ENCODE measurements at regions not wholly inside any gene's neighbourhood (a gene's known extent, or its start where the extent isn't known, plus 50 kb on each side); places are given as distances from the start of the nearest gene placed in this dataset.

DNA sequence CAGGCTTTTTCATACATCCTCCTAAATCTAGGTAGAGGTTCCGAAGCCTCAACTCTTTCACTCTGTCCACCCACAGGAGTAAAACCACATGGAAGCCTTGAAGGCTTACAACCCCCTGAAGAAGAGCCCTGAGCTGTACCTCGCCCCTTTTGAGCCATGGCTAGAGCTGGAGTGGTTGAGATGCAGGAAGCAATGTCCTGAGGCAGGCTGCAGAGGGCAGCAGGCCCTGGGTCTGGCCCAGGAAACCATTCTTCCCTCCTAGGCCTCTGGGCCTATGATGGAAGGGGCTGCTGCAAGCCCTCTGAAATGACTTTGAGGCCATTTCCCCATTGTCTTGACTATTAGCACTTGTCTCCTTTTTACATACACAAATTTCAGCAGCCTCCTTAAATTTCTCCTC lies 1503.0 kb downstream of the KCNT2 start:
- no peak overlapping the region for H3K4me3 ChIP-seq (ENCODE audit: insufficient read depth, low read depth, low read length, poor library complexity, severe bottlenecking)
- DNase-seq: no peak
- no peaks in the 10 kb centered on the region for H3K36me3 ChIP-seq (ENCODE audit: control insufficient read depth, insufficient read depth, low read length)
- H3K27me3 ChIP-seq (replicated peaks; ENCODE audit: control insufficient read depth, insufficient read depth, low read length, poor library complexity, severe bottlenecking): no peaks in the 10 kb centered on the region
- no peaks in the 10 kb centered on the region for H3K4me1 ChIP-seq (ENCODE audit: control insufficient read depth, insufficient read depth, low read length, poor library complexity, severe bottlenecking)
- H3K27ac ChIP-seq (ENCODE audit: insufficient read depth, low read length, poor library complexity, severe bottlenecking): no peak overlapping the region
- no peaks in the 10 kb centered on the region for H3K9me3 ChIP-seq (ENCODE audit: control insufficient read depth, low read length)

DNA sequence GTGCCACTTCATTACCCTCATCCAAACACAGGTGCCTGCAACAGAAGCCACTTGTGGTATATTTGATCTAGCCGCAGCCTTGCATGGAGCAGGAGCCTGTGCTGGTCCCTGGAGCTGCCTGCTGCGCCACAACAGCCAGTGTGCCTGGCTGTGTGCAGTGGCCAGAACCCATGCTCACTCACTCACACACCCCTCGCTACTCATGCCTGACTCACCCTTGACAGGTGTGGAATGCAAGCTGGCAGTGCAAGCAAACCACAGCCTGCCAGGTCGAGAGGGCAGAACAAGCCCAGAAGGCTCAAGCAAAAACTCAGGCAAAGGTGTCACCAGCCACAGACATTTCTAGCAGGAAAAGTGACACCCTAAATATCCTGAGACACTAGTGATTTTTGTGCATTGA lies 1510.9 kb downstream of the KCNT2 start:
- no peak for DNase-seq

GRCh38 chr1:195096051-195096521 lies 1512.2 kb downstream of the KCNT2 start:
- Histone ChIP-seq H3K36me3 (ENCODE audit: control insufficient read depth, insufficient read depth, low read length) (no peaks in the 10 kb centered on the region), H3K27ac (ENCODE audit: insufficient read depth, low read length, poor library complexity, severe bottlenecking) (no peak overlapping the region), H3K9me3 (ENCODE audit: control insufficient read depth, low read length) (no peaks in the 10 kb centered on the region), H3K4me1 (ENCODE audit: control insufficient read depth, insufficient read depth, low read length, poor library complexity, severe bottlenecking) (no peaks in the 10 kb centered on the region), H3K4me3 (ENCODE audit: insufficient read depth, low read depth, low read length, poor library complexity, severe bottlenecking) (no peak overlapping the region), H3K27me3 (replicated peaks; ENCODE audit: control insufficient read depth, insufficient read depth, low read length, poor library complexity, severe bottlenecking) (no peaks in the 10 kb centered on the region)
- no peak for DNase-seq

More for the DNA sequence above, 1510.9 kb downstream of the KCNT2 start:
- no peak overlapping the region for H3K4me3 ChIP-seq (ENCODE audit: insufficient read depth, low read depth, low read length, poor library complexity, severe bottlenecking)
- no peaks in the 10 kb centered on the region for H3K4me1 ChIP-seq (ENCODE audit: control insufficient read depth, insufficient read depth, low read length, poor library complexity, severe bottlenecking)
- no peak overlapping the region for H3K27ac ChIP-seq (ENCODE audit: insufficient read depth, low read length, poor library complexity, severe bottlenecking)
- H3K9me3 ChIP-seq (ENCODE audit: control insufficient read depth, low read length): no peaks in the 10 kb centered on the region
- H3K27me3 ChIP-seq (replicated peaks; ENCODE audit: control insufficient read depth, insufficient read depth, low read length, poor library complexity, severe bottlenecking): no peaks in the 10 kb centered on the region
- no peaks in the 10 kb centered on the region for H3K36me3 ChIP-seq (ENCODE audit: control insufficient read depth, insufficient read depth, low read length)

DNA sequence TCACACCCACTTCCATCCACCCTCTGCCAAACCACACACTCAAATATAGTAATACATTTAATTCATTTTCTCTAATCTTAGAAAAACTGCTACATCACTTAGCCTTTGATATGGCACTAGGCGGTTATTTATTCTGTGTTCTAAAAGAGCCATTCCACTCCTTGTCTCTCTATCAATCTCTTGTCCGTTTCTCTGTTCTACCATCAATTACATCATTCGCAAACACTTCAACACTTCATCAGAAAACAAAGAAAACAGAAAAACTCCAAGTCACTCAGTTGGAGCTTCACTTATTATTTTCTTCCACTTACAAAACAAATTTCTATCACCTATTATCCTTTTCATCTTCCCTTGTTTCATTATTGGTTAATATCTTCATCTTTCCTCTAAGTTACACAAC lies 1523.0 kb downstream of the KCNT2 start:
- Histone ChIP-seq H3K36me3 (ENCODE audit: control insufficient read depth, insufficient read depth, low read length) (no peaks in the 10 kb centered on the region), H3K9me3 (ENCODE audit: control insufficient read depth, low read length) (no peaks in the 10 kb centered on the region), H3K4me3 (ENCODE audit: insufficient read depth, low read depth, low read length, poor library complexity, severe bottlenecking) (no peak overlapping the region), H3K27ac (ENCODE audit: insufficient read depth, low read length, poor library complexity, severe bottlenecking) (no peak overlapping the region), H3K4me1 (ENCODE audit: control insufficient read depth, insufficient read depth, low read length, poor library complexity, severe bottlenecking) (no peaks in the 10 kb centered on the region), H3K27me3 (replicated peaks; ENCODE audit: control insufficient read depth, insufficient read depth, low read length, poor library complexity, severe bottlenecking) (no peaks in the 10 kb centered on the region)
- no peak for DNase-seq

GRCh38 chr1:195082183-195082582 lies 1526.1 kb downstream of the KCNT2 start:
- Histone ChIP-seq H3K27ac (ENCODE audit: insufficient read depth, low read length, poor library complexity, severe bottlenecking) (no peak overlapping the region), H3K36me3 (ENCODE audit: control insufficient read depth, insufficient read depth, low read length) (no peaks in the 10 kb centered on the region), H3K9me3 (ENCODE audit: control insufficient read depth, low read length) (no peaks in the 10 kb centered on the region), H3K4me1 (ENCODE audit: control insufficient read depth, insufficient read depth, low read length, poor library complexity, severe bottlenecking) (no peaks in the 10 kb centered on the region), H3K27me3 (replicated peaks; ENCODE audit: control insufficient read depth, insufficient read depth, low read length, poor library complexity, severe bottlenecking) (no peaks in the 10 kb centered on the region), H3K4me3 (ENCODE audit: insufficient read depth, low read depth, low read length, poor library complexity, severe bottlenecking) (no peak overlapping the region)
- no peak for DNase-seq

- no peaks in the 10 kb centered on the region for H3K4me1 ChIP-seq (ENCODE audit: control insufficient read depth, insufficient read depth, low read length, poor library complexity, severe bottlenecking)
- H3K27me3 ChIP-seq (replicated peaks; ENCODE audit: control insufficient read depth, insufficient read depth, low read length, poor library complexity, severe bottlenecking): no peaks in the 10 kb centered on the region
- no peaks in the 10 kb centered on the region for H3K9me3 ChIP-seq (ENCODE audit: control insufficient read depth, low read length)
- no peak for DNase-seq
- no peak overlapping the region for H3K27ac ChIP-seq (ENCODE audit: insufficient read depth, low read length, poor library complexity, severe bottlenecking)
- H3K4me3 ChIP-seq (ENCODE audit: insufficient read depth, low read depth, low read length, poor library complexity, severe bottlenecking): no peak overlapping the region
- no peaks in the 10 kb centered on the region for H3K36me3 ChIP-seq (ENCODE audit: control insufficient read depth, insufficient read depth, low read length)
These were observed 1531.6 kb downstream of the KCNT2 start for GRCh38 chr1:195076682-195077081.

DNA sequence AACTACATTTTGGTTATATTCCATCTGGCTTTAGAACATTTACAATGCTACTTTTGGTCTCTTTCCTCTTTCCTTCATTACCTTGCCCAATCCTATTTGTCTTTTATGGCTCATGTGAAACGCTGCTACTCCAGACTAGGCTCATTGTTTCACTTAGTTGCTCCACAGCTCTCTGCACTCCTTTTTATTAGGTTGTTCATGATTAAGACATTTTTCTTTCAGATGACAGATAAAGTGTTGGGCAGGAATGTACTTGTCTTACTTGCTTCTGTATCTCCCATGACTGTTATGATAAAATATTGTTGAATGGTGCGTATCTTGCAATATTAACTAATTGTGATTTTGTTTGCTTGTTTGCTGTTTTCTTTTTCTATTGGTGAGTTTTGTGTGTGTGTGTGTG lies 1532.3 kb downstream of the KCNT2 start:
- H3K4me1 ChIP-seq (ENCODE audit: control insufficient read depth, insufficient read depth, low read length, poor library complexity, severe bottlenecking): no peaks in the 10 kb centered on the region
- H3K27ac ChIP-seq (ENCODE audit: insufficient read depth, low read length, poor library complexity, severe bottlenecking): no peak overlapping the region
- H3K36me3 ChIP-seq (ENCODE audit: control insufficient read depth, insufficient read depth, low read length): no peaks in the 10 kb centered on the region
- no peaks in the 10 kb centered on the region for H3K9me3 ChIP-seq (ENCODE audit: control insufficient read depth, low read length)
- no peak overlapping the region for H3K4me3 ChIP-seq (ENCODE audit: insufficient read depth, low read depth, low read length, poor library complexity, severe bottlenecking)
- H3K27me3 ChIP-seq (replicated peaks; ENCODE audit: control insufficient read depth, insufficient read depth, low read length, poor library complexity, severe bottlenecking): no peaks in the 10 kb centered on the region
- no peak for DNase-seq

DNA sequence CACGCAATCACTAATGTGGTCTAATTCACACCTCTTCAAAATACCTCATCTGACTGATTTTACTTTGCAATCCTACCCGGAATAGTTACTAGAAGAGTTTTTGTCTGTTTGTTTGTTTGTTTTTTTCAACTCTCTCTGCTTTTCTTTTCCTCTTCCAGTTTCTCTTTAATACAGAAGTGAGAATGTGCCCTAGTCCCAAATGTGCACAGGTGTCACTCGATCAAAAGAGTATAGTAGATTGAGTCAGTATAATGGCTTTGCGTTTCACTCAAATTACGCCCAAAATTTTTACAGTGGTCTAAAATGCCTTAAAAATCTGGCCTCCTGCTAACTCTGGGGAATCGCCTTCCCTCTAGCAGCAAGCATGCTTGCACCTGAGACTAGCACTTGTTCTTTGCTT lies 1536.8 kb downstream of the KCNT2 start:
- no peaks in the 10 kb centered on the region for H3K27me3 ChIP-seq (replicated peaks; ENCODE audit: control insufficient read depth, insufficient read depth, low read length, poor library complexity, severe bottlenecking)
- no peak overlapping the region for H3K4me3 ChIP-seq (ENCODE audit: insufficient read depth, low read depth, low read length, poor library complexity, severe bottlenecking)
- H3K36me3 ChIP-seq (ENCODE audit: control insufficient read depth, insufficient read depth, low read length): no peaks in the 10 kb centered on the region
- no peaks in the 10 kb centered on the region for H3K9me3 ChIP-seq (ENCODE audit: control insufficient read depth, low read length)
- no peaks in the 10 kb centered on the region for H3K4me1 ChIP-seq (ENCODE audit: control insufficient read depth, insufficient read depth, low read length, poor library complexity, severe bottlenecking)
- no peak overlapping the region for H3K27ac ChIP-seq (ENCODE audit: insufficient read depth, low read length, poor library complexity, severe bottlenecking)
- no peak for DNase-seq

DNA sequence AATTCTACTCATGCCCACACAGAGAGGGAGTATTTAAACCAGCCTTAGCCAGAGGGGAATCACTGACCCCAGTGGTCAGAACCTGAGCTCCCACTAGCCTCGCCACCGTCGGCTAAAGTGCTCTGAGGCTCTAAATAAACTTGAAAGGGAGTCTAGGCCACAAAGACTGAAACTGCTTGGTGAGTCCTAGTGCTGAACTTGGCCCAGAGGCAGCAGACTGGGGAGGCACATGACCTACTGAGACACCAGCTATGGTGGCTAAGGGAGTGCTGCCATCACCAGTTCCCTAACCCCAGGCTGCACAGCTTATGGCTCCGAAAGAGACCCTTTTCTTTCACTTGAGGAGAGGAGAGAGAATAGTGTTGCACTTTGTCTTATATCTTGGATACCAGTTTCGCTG lies 1542.8 kb downstream of the KCNT2 start:
- H3K27ac ChIP-seq (ENCODE audit: insufficient read depth, low read length, poor library complexity, severe bottlenecking): no peak overlapping the region
- H3K27me3 ChIP-seq (replicated peaks; ENCODE audit: control insufficient read depth, insufficient read depth, low read length, poor library complexity, severe bottlenecking): no peaks in the 10 kb centered on the region
- no peaks in the 10 kb centered on the region for H3K36me3 ChIP-seq (ENCODE audit: control insufficient read depth, insufficient read depth, low read length)
- no peaks in the 10 kb centered on the region for H3K4me1 ChIP-seq (ENCODE audit: control insufficient read depth, insufficient read depth, low read length, poor library complexity, severe bottlenecking)
- DNase-seq: no peak
- H3K4me3 ChIP-seq (ENCODE audit: insufficient read depth, low read depth, low read length, poor library complexity, severe bottlenecking): no peak overlapping the region
- no peaks in the 10 kb centered on the region for H3K9me3 ChIP-seq (ENCODE audit: control insufficient read depth, low read length)

GRCh38 chr1:195064358-195064757 lies 1543.9 kb downstream of the KCNT2 start:
- H3K27ac ChIP-seq (ENCODE audit: insufficient read depth, low read length, poor library complexity, severe bottlenecking): no peak overlapping the region
- H3K4me3 ChIP-seq (ENCODE audit: insufficient read depth, low read depth, low read length, poor library complexity, severe bottlenecking): no peak overlapping the region
- H3K27me3 ChIP-seq (replicated peaks; ENCODE audit: control insufficient read depth, insufficient read depth, low read length, poor library complexity, severe bottlenecking): no peaks in the 10 kb centered on the region
- DNase-seq: no peak
- no peaks in the 10 kb centered on the region for H3K9me3 ChIP-seq (ENCODE audit: control insufficient read depth, low read length)
- H3K36me3 ChIP-seq (ENCODE audit: control insufficient read depth, insufficient read depth, low read length): no peaks in the 10 kb centered on the region
- no peaks in the 10 kb centered on the region for H3K4me1 ChIP-seq (ENCODE audit: control insufficient read depth, insufficient read depth, low read length, poor library complexity, severe bottlenecking)

- no peak overlapping the region for H3K27ac ChIP-seq (ENCODE audit: insufficient read depth, low read length, poor library complexity, severe bottlenecking)
- no peaks in the 10 kb centered on the region for H3K36me3 ChIP-seq (ENCODE audit: control insufficient read depth, insufficient read depth, low read length)
- H3K4me1 ChIP-seq (ENCODE audit: control insufficient read depth, insufficient read depth, low read length, poor library complexity, severe bottlenecking): no peaks in the 10 kb centered on the region
- no peaks in the 10 kb centered on the region for H3K9me3 ChIP-seq (ENCODE audit: control insufficient read depth, low read length)
- DNase-seq: no peak
- H3K27me3 ChIP-seq (replicated peaks; ENCODE audit: control insufficient read depth, insufficient read depth, low read length, poor library complexity, severe bottlenecking): no peaks in the 10 kb centered on the region
- H3K4me3 ChIP-seq (ENCODE audit: insufficient read depth, low read depth, low read length, poor library complexity, severe bottlenecking): no peak overlapping the region
These were observed 1554.0 kb downstream of the KCNT2 start for GRCh38 chr1:195054217-195054687.
